Heart left ventricle (tissue), 16 donors: ENCODE measurements at regions not wholly inside any gene's neighbourhood (a gene's known extent, or its start where the extent isn't known, plus 50 kb on each side); places are given as distances from the start of the nearest gene placed in this dataset.

Source experiments
- ATAC-seq, 4 donors: fragments of 200-7000 bp; cut with Tn5 transposase; one replicate each; pipeline ENCODE4 v1.9.1; 2020 to 2022; ENCODE audit warnings: moderate library complexity in 4 of 4, mild to moderate bottlenecking in 3 of 4, moderate number of reproducible peaks in 1 of 4
- DNase-seq, 5 donors: peaks; one replicate each; pipeline ENCODE4 v3.0.0-alpha.2; 2020
- H3K27ac ChIP-seq, 12 donors: fragments of 200-600 bp; sonication (generic) in 4 of 12; one replicate each; pipeline versions ENCODE4 v1.5.0 to v1.8.0; 2016 to 2022; ENCODE audit warnings: mild to moderate bottlenecking in 2 of 12
- H3K27me3 ChIP-seq, 9 donors: fragments of 200-600 bp; sonication (generic) in 2 of 9; one replicate each; pipeline versions ENCODE4 v1.5.1 to v1.8.0; 2016 to 2022; ENCODE audit warnings: mild to moderate bottlenecking in 3 of 9
- H3K36me3 ChIP-seq, 9 donors: fragments of 200-600 bp; sonication (generic) in 2 of 9; one replicate each; pipeline versions ENCODE4 v1.5.0 to v1.8.0; 2018 to 2022; ENCODE audit warnings: mild to moderate bottlenecking in 2 of 9
- H3K4me1 ChIP-seq, 12 donors: fragments of 200-600 bp; sonication (generic) in 4 of 12; one replicate each; pipeline versions ENCODE4 v1.5.0 to v1.8.0; 2016 to 2022; ENCODE audit warnings: mild to moderate bottlenecking in 3 of 12
- H3K4me3 ChIP-seq, 12 donors: fragments of 200-600 bp; sonication (generic) in 4 of 12; one replicate each; pipeline versions ENCODE4 v1.5.0 to v1.8.0; 2017 to 2022; ENCODE audit warnings: mild to moderate bottlenecking in 9 of 12, moderate library complexity in 4 of 12
- H3K9me3 ChIP-seq, 12 donors: fragments of 200-600 bp; sonication (generic) in 4 of 12; one replicate each; pipeline versions ENCODE4 v1.5.0 to v1.8.0; 2016 to 2022; ENCODE audit warnings: mild to moderate bottlenecking in 1 of 12
- CTCF ChIP-seq, 12 donors: fragments of 200-600 bp; sonication (generic) in 4 of 12; IDR thresholded peaks; one replicate each; pipeline versions ENCODE4 v1.5.0 to v1.8.0; 2018 to 2022; ENCODE audit warnings: antibody characterized with exemption in 12 of 12, mild to moderate bottlenecking in 5 of 12
- POLR2A ChIP-seq, 2 donors: fragments of 450-650 bp; IDR thresholded peaks; one replicate each; pipeline ENCODE4 v1.6.1; 2017; ENCODE audit warnings: antibody characterized with exemption in 2 of 2, mild to moderate bottlenecking in 2 of 2, moderate library complexity in 2 of 2
- WGBS, 4 donors: extraction: QIAGEN DNeasy Blood & Tissue Kit in 2 of 4; methylation state at CpG; one replicate each; pipeline versions ENCODE4 v1.1.5 to v1.1.7; 2013 to 2018; 5-methylcytosine and 5-hydroxymethylcytosine counted together
- intact Hi-C, 10 donors: fragments of 100-400 bp; cut with DNase I; formaldehyde crosslinking; loops; one replicate each; pipeline versions ENCODE4 v1.11.1 to v1.14.2; 2022
- donor health status: ischemic (EF 13 %, LVEDD 7.1; RV severe dilation, severe dysfunction).
- donor health status: healthy with polysubstance abuse.
- donor health status: DM: no; HTN: yes; CAD: no.
- donor health status: DM: no; HTN: no; CAD: no.
- donor health status: ischemic (EF 25% LVEDD 6.9; RV normal size, moderate dysfunction).
- donor health status: ischemic (EF 25% LVEDD 5.7; RV mildly dilated, moderate dysfunction).
- donor health status: healthy.
- donor health status: DM: yes; HTN: yes; CAD: no.
- donor health status: ischemic (EF 35%, LVEDD 5.7; RV mildly dilated, moderate dysfunction).
- donor health status: nonischemic (EF 11% LVEDD 7.7; RV severe dilation, severe dysfunction).
- donor health status: DM: yes; HTN: yes; CAD: no.
- donor health status: PGD.
- donor health status: ischemic (EF 29% LVEDD 5.4; RV normal size, mild dysfunction).
- donor health status: nonischemic (EF 23%, LVEDD 6.1; RV moderate dilation, normal function).

- 89 to 94% (median 93%) methylated on average over 10 of the region's 10 CpGs for WGBS, 4 donors
- DNase-seq (no peak), ATAC-seq (no peak)
- Histone ChIP-seq H3K4me3 (no peak overlapping the region), H3K27me3 (no peaks in the 10 kb centered on the region), H3K4me1 (no peaks in the 10 kb centered on the region), H3K9me3 (peaks cover 0 to 9% (median 0%) of the 10 kb centered on the region in 12 donors), H3K36me3 (no peaks in the 10 kb centered on the region), H3K27ac (no peak overlapping the region)
- intact Hi-C loops, result no loop called here
- no peak for TF ChIP-seq POLR2A (IDR thresholded peaks at IDR 0.05)
- TF ChIP-seq CTCF (IDR thresholded peaks at IDR 0.05), result no peak
These were observed 205.3 kb upstream of the MKLN1 start for GRCh38 chr7:131122394-131122793.

- Histone ChIP-seq H3K27me3 (no peaks in the 10 kb centered on the region), H3K36me3 (no peaks in the 10 kb centered on the region), H3K9me3 (peaks cover 0 to 8% (median 0%) of the 10 kb centered on the region in 12 donors), H3K4me1 (no peaks in the 10 kb centered on the region), H3K27ac (no peak overlapping the region), H3K4me3 (no peak overlapping the region)
- intact Hi-C loops, result no loop called here
- DNase-seq, result no peak
- no peak for ATAC-seq
- no peak for TF ChIP-seq POLR2A (IDR thresholded peaks at IDR 0.05)
- TF ChIP-seq CTCF (IDR thresholded peaks at IDR 0.05), result no peak
- 91 to 96% (median 92%) methylated on average over 4 of the region's 4 CpGs for WGBS, 4 donors
These were observed 203.6 kb upstream of the MKLN1 start for GRCh38 chr7:131124001-131124629.

- H3K27me3 ChIP-seq, result no peaks in the 10 kb centered on the region
- H3K9me3 ChIP-seq, result peaks cover 0 to under 1% (median 0%) of the 10 kb centered on the region in 12 donors
- no peak overlapping the region for H3K4me3 ChIP-seq
- no peak overlapping the region for H3K27ac ChIP-seq
- 59 to 74% (median 70%) methylated on average over 3 of the region's 3 CpGs for WGBS, 4 donors
- no peaks in the 10 kb centered on the region for H3K4me1 ChIP-seq
- TF ChIP-seq POLR2A (IDR thresholded peaks at IDR 0.05) (no peak), CTCF (IDR thresholded peaks at IDR 0.05) (no peak)
- no peaks in the 10 kb centered on the region for H3K36me3 ChIP-seq
- intact Hi-C loops, result no loop called here
- ATAC-seq, result no peak
- no peak for DNase-seq
These were observed 202.8 kb upstream of the MKLN1 start for GRCh38 chr7:131124867-131125266.

- Histone ChIP-seq H3K27me3 (no peaks in the 10 kb centered on the region), H3K9me3 (no peaks in the 10 kb centered on the region), H3K36me3 (no peaks in the 10 kb centered on the region), H3K4me1 (no peaks in the 10 kb centered on the region), H3K4me3 (no peak overlapping the region), H3K27ac (no peak overlapping the region)
- ATAC-seq (no peak), DNase-seq (no peak)
- TF ChIP-seq POLR2A (IDR thresholded peaks at IDR 0.05) (no peak), CTCF (IDR thresholded peaks at IDR 0.05) (no peak)
- 64 to 93% (median 79%) methylated on average over 4 of the region's 4 CpGs for WGBS, 4 donors
- intact Hi-C loops, result no loop called here
These were observed 197.4 kb upstream of the MKLN1 start for GRCh38 chr7:131130324-131130723.
